Activated naive CD8-positive, alpha-beta T cell (primary cell): ENCODE measurements at regions not wholly inside any gene's neighbourhood (a gene's known extent, or its start where the extent isn't known, plus 50 kb on each side); places are given as distances from the start of the nearest gene placed in this dataset.

ENCODE experiments used
- H3K27ac Mint-ChIP-seq: one replicate; pipeline ENCODE4 v1.8.0; 2021; ENCODE audit warnings: mixed read lengths
- H3K27me3 Mint-ChIP-seq: one replicate; pipeline ENCODE4 v1.8.0; 2021; ENCODE audit warnings: mixed read lengths
- H3K36me3 Mint-ChIP-seq: one replicate; pipeline ENCODE4 v1.8.0; 2021; ENCODE audit warnings: mixed read lengths
- H3K4me1 Mint-ChIP-seq: one replicate; pipeline ENCODE4 v1.8.0; 2021; ENCODE audit warnings: low read depth, mixed read lengths
- H3K4me3 Mint-ChIP-seq: one replicate; pipeline ENCODE4 v1.8.0; 2021; ENCODE audit warnings: mild to moderate bottlenecking, mixed read lengths
- H3K9me3 Mint-ChIP-seq: one replicate; pipeline ENCODE4 v1.8.0; 2021; ENCODE audit warnings: low read depth, mixed read lengths

DNA sequence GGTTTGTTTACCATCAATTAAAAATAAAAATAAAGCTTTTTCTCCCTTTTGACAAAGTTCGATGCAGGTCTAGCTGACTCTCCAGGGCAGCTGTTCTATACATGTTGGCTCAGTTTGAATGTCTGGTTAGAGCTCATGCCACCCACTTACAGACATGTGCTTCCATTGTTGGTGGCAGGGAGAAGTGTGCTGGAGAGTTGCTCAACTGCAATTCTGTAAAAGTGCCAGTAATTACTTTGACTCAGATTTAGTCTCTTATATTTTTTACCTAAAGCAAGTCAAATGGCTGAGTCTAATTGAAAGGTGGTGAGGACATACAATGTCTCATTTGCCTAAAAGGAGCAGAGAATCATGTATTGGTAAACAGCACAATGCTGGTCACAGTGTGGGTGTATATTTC is 609.1 kb upstream of the SYT4 start:
- no peaks in the 10 kb centered on the region for H3K27me3 Mint-ChIP-seq
- no peak overlapping the region for H3K27ac Mint-ChIP-seq
- H3K36me3 Mint-ChIP-seq = no peaks in the 10 kb centered on the region
- H3K9me3 Mint-ChIP-seq = peaks cover 9% of the 10 kb centered on the region
- H3K4me3 Mint-ChIP-seq = no peak overlapping the region
- H3K4me1 Mint-ChIP-seq = no peaks in the 10 kb centered on the region

GRCh38 chr18:43887491-43887890 is 610.2 kb upstream of the SYT4 start:
- H3K27ac Mint-ChIP-seq = no peak overlapping the region
- H3K4me1 Mint-ChIP-seq = no peaks in the 10 kb centered on the region
- H3K9me3 Mint-ChIP-seq = peaks cover 9% of the 10 kb centered on the region
- no peak overlapping the region for H3K4me3 Mint-ChIP-seq
- H3K36me3 Mint-ChIP-seq = no peaks in the 10 kb centered on the region
- no peaks in the 10 kb centered on the region for H3K27me3 Mint-ChIP-seq

DNA sequence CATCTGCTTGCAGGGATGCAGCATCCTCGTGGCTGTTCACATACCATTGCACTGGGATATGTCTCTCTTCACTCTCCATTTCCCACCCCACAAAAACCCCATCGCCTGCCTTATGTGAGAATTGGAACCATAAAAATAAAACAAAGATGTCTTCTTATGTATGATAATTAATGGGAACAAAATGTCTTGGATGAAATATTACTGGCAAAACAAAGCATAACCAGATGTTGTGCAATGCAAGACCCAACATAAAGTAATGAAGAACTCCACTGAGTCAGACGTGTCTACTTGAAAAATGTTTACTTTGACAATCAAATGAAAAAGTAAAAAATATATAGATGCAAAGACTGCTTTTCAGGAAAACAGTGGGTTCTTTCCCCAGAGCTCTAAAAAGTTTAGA is 611.3 kb upstream of the SYT4 start:
- H3K4me1 Mint-ChIP-seq = no peaks in the 10 kb centered on the region
- no peaks in the 10 kb centered on the region for H3K36me3 Mint-ChIP-seq
- no peaks in the 10 kb centered on the region for H3K27me3 Mint-ChIP-seq
- H3K4me3 Mint-ChIP-seq = no peak overlapping the region
- peaks cover 6% of the 10 kb centered on the region for H3K9me3 Mint-ChIP-seq
- no peak overlapping the region for H3K27ac Mint-ChIP-seq

- Mint-ChIP-seq H3K27me3 (no peaks in the 10 kb centered on the region), H3K9me3 (peaks cover 9% of the 10 kb centered on the region), H3K27ac (no peak overlapping the region), H3K4me1 (no peaks in the 10 kb centered on the region), H3K4me3 (no peak overlapping the region), H3K36me3 (no peaks in the 10 kb centered on the region)
Observed at GRCh38 chr18:43893001-43893637, 615.8 kb upstream of the SYT4 start.

DNA sequence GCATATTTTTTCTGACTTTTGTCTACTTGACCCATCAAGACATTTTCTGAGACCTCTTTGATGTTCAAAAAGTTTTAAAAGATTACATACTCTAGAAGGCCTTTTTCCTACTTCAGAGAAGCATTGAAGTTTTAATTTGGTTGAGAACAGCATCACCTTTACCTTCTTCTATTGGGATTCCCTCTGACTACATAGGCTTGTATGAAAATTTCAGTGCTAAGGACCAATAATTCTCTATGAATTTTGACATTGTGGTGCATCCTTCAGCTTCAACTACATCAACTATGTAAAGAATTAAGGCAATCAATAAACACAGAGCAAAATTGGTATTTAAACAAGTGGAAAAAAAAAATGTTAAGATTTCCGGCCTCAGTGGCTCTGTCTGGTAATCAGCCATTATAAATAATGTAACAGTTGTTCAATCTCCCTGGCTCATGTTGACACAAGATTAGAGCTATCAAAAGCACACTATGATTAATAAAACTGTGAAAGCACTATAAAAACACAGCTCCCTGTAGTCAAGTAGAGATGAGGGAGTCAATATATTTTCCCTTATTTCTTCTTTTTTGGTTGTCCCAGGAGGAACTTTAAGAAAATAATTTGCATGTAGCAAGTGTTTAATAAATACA is 627.0 kb upstream of the SYT4 start:
- no peak overlapping the region for H3K27ac Mint-ChIP-seq
- no peaks in the 10 kb centered on the region for H3K27me3 Mint-ChIP-seq
- peaks cover 8% of the 10 kb centered on the region for H3K9me3 Mint-ChIP-seq
- H3K4me3 Mint-ChIP-seq = no peak overlapping the region
- H3K4me1 Mint-ChIP-seq = no peaks in the 10 kb centered on the region
- no peaks in the 10 kb centered on the region for H3K36me3 Mint-ChIP-seq

DNA sequence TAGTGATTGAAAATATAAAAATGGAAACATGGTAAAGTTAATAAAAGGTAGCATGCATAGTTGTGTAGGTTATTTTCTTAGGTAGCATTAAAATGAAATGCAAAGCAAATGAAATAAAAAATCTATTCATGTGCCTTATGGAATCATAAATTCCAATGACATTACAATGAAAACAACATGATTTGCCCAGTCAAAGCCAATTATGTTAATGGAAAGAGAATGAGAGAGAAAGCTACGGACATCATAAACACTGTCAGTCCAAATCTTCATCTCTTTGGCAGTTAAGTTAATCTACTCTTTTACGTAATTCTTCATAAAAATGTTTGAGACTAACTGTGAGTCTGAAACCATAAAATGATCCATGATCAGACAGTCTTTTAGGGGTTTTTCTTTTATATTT is 636.7 kb upstream of the SYT4 start:
- no peak overlapping the region for H3K27ac Mint-ChIP-seq
- peaks cover 13% of the 10 kb centered on the region for H3K9me3 Mint-ChIP-seq
- H3K27me3 Mint-ChIP-seq = no peaks in the 10 kb centered on the region
- no peaks in the 10 kb centered on the region for H3K36me3 Mint-ChIP-seq
- H3K4me3 Mint-ChIP-seq = no peak overlapping the region
- H3K4me1 Mint-ChIP-seq = no peaks in the 10 kb centered on the region

DNA sequence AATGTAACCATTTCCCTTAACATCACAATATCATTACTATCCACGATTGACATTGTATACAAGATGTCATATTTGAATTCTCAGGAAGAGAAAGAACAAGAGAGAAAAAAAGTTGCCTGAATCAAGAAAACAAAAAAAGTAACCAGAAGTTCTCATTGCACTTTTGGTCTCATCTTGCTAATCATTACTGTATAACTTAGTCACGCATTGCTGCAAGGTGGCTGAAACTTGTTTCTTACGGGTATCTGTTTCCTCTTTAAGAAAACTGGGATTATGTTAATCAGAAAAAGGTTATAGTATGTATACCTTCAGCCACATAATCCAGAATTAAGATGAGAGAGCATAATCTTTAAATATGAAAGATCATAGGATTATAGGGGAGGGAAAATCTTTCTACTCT is 639.7 kb upstream of the SYT4 start:
- Mint-ChIP-seq H3K36me3 (no peaks in the 10 kb centered on the region), H3K4me1 (no peaks in the 10 kb centered on the region), H3K27me3 (no peaks in the 10 kb centered on the region)

GRCh38 chr18:43917520-43917919 is 640.2 kb upstream of the SYT4 start:
- Mint-ChIP-seq H3K36me3 (no peaks in the 10 kb centered on the region), H3K9me3 (peaks cover 10% of the 10 kb centered on the region), H3K4me1 (no peaks in the 10 kb centered on the region), H3K4me3 (no peak overlapping the region), H3K27ac (no peak overlapping the region), H3K27me3 (no peaks in the 10 kb centered on the region)

More for the DNA sequence above, 639.7 kb upstream of the SYT4 start:
- no peak overlapping the region for H3K27ac Mint-ChIP-seq
- H3K9me3 Mint-ChIP-seq = peaks cover 10% of the 10 kb centered on the region
- H3K4me3 Mint-ChIP-seq = no peak overlapping the region

DNA sequence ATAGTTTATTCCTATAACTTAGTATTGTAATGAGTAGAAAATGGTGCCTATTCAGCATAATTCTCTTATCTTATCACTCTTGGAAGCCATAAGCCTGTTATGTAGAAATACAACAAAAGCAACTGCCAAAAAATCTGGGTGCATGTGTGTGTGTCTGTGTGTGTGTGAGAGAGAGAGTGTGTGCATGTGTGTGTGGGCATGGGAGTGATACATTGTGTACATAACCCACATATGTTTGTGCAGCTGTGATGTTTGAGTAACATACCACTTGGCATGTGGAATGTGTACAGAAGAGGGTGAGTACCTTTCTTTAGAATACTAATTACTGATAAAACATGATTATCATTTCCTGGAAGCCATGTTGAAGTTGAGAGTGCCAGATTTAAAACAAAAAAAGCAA is 642.3 kb upstream of the SYT4 start:
- H3K4me1 Mint-ChIP-seq = no peaks in the 10 kb centered on the region
- H3K9me3 Mint-ChIP-seq = peaks cover 4% of the 10 kb centered on the region
- H3K27ac Mint-ChIP-seq = no peak overlapping the region

GRCh38 chr18:43931439-43931838 is 654.1 kb upstream of the SYT4 start:
- no peak overlapping the region for H3K27ac Mint-ChIP-seq
- no peak overlapping the region for H3K4me3 Mint-ChIP-seq
- no peaks in the 10 kb centered on the region for H3K4me1 Mint-ChIP-seq
- H3K36me3 Mint-ChIP-seq = no peaks in the 10 kb centered on the region
- no peaks in the 10 kb centered on the region for H3K9me3 Mint-ChIP-seq
- H3K27me3 Mint-ChIP-seq = no peaks in the 10 kb centered on the region

More for the DNA sequence above, 642.3 kb upstream of the SYT4 start:
- Mint-ChIP-seq H3K27me3 (no peaks in the 10 kb centered on the region), H3K36me3 (no peaks in the 10 kb centered on the region), H3K4me3 (no peak overlapping the region)

- Mint-ChIP-seq H3K36me3 (no peaks in the 10 kb centered on the region), H3K27ac (no peak overlapping the region), H3K4me1 (no peaks in the 10 kb centered on the region), H3K4me3 (no peak overlapping the region), H3K9me3 (no peaks in the 10 kb centered on the region), H3K27me3 (no peaks in the 10 kb centered on the region)
Observed at GRCh38 chr18:43932140-43932539, 654.9 kb upstream of the SYT4 start.

- Mint-ChIP-seq H3K27me3 (no peaks in the 10 kb centered on the region), H3K36me3 (no peaks in the 10 kb centered on the region), H3K27ac (no peak overlapping the region), H3K4me1 (no peaks in the 10 kb centered on the region), H3K9me3 (no peaks in the 10 kb centered on the region), H3K4me3 (no peak overlapping the region)
Observed at GRCh38 chr18:43933177-43933576, 655.9 kb upstream of the SYT4 start.

DNA sequence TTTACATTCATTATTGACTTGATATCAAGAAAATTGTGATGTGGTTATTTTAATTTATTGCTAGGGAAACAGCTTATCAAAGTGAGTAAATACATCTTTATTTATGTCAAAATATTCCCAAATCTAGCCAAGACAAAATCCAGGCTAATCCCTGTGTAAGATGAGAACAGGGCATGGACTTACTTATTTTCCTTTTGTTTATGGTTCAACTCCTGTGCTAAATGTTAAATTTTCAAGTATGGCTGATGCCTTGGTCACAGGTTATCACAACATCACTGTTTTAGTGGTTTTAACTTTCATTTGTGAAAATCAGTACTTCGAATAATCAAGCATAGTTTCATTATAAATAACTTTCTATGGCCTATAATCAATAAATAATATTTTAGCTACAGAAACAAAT is 657.0 kb upstream of the SYT4 start:
- no peak overlapping the region for H3K4me3 Mint-ChIP-seq
- H3K27ac Mint-ChIP-seq = no peak overlapping the region
- H3K27me3 Mint-ChIP-seq = no peaks in the 10 kb centered on the region
- H3K4me1 Mint-ChIP-seq = no peaks in the 10 kb centered on the region
- no peaks in the 10 kb centered on the region for H3K36me3 Mint-ChIP-seq
- H3K9me3 Mint-ChIP-seq = peaks cover 1% of the 10 kb centered on the region

DNA sequence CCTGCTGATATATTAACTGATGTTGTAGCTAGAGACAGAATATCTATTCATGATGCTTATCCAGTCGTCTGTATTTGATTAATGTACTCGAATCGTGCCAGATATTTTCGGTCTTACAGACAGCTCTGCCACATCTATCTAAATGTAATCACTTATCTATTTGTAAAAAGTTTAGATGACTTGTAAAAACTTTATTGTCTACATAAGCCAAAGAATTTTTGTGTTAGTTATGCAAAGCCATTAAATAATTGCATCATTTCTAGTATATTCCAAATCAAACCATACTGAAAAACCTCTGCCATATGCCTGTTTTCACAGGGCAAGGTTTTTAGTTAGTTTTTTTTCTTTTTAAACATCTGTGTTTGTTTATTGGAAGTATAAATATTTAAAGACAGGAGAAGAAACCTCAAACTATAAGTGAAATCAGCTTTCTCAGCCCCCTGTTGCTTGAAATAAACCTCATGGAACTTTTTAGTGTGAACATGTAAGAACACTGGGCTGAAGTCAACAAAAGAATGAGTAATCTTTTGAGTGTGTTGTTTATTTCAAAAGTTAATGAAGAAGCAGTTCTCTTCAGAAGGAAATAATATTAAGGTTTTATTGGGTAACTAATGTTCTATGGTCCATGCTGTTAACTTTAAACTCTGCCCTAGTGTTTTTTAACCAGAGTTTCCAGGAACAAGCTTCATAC is 657.6 kb upstream of the SYT4 start:
- Mint-ChIP-seq H3K4me3 (no peak overlapping the region), H3K4me1 (no peaks in the 10 kb centered on the region), H3K36me3 (no peaks in the 10 kb centered on the region), H3K27me3 (no peaks in the 10 kb centered on the region), H3K9me3 (peaks cover 4% of the 10 kb centered on the region), H3K27ac (no peak overlapping the region)

- Mint-ChIP-seq H3K27ac (no peak overlapping the region), H3K4me1 (no peaks in the 10 kb centered on the region), H3K4me3 (no peak overlapping the region), H3K27me3 (no peaks in the 10 kb centered on the region), H3K36me3 (no peaks in the 10 kb centered on the region), H3K9me3 (peaks cover 4% of the 10 kb centered on the region)
Observed at GRCh38 chr18:43936176-43936575, 658.9 kb upstream of the SYT4 start.

DNA sequence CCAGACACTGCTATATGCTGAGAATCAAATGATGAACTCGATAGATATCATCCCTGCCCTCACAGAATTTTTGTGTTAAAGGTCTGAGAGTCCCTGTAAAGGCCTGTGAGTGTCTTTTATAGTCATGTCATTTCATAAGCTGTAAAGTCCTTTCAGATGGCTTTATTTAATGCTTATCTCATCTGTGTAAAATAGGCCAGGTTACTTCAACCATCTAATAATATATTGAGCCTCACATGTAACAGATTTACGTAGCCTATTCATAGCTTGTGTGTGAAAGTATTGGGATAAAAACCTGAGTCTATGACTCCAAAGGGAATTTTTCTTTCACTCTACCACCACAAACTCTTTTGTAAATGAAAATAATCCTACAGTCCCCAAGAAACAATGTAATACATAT is 672.0 kb upstream of the SYT4 start:
- H3K4me1 Mint-ChIP-seq = no peaks in the 10 kb centered on the region
- no peaks in the 10 kb centered on the region for H3K36me3 Mint-ChIP-seq
- no peak overlapping the region for H3K27ac Mint-ChIP-seq
- no peak overlapping the region for H3K4me3 Mint-ChIP-seq
- H3K27me3 Mint-ChIP-seq = no peaks in the 10 kb centered on the region
- H3K9me3 Mint-ChIP-seq = no peaks in the 10 kb centered on the region
